Forelimb muscle (tissue), 1 donor: ENCODE measurements at regions not wholly inside any gene's neighbourhood (a gene's known extent, or its start where the extent isn't known, plus 50 kb on each side); places are given as distances from the start of the nearest gene placed in this dataset.
A peak's percentile ranks its signal among the peaks of the same experiment; 100 is the strongest.

Source experiments
- DNase-seq: peaks from one replicate; pipeline ENCODE4 v3.0.0-alpha.2; 2013; ENCODE audit warnings: low read depth

DNA sequence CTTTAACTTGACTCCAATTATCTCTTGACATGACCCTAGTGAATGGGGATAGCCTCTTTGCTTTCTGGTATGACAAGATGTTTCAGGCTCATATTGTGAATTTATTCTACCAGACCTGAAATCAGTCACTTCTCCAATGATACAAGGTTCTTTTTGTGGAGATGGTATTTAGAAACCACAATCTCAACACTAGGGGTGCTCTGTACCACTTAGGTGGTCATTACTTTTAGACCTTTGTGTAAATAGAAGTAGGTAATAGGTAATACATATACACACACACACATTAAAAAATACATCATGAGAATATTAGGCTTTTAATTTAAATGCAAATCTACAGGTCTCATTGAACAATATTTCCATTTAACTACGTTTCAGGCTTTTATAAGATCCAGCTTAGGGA is 199.0 kb upstream of the RHOBTB1 start:
- DNase-seq = no peak

DNA sequence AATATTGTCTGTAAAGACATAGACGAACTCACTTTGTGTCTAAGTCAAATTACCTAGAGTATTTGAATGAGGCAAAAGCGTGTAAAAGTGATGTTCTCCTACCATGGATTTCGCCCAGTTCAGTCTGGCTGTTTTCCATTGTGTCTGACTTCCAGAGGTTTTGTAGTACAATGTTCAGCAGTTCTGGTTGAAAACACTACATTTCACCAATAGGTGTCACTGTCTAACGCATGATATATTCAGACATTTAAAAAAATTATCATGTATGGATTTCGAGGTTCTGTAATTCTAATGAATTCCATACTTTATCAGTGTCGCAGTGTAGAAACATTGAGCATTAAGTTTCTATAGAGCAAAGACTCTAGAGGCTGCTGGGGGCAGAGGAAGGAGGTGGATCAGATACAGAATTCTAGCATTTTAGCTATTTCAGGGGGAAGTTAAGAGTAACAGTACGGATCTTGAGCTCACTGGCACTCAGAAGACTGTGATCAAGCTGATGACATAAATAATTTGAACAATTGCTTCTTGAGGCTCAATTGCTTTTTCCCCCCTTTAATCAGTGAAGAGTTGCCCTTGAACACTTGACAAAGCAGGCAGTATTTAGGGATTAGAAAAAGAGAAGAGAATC is 196.9 kb upstream of the RHOBTB1 start:
- DNase-seq = peak; percentile 84

DNA sequence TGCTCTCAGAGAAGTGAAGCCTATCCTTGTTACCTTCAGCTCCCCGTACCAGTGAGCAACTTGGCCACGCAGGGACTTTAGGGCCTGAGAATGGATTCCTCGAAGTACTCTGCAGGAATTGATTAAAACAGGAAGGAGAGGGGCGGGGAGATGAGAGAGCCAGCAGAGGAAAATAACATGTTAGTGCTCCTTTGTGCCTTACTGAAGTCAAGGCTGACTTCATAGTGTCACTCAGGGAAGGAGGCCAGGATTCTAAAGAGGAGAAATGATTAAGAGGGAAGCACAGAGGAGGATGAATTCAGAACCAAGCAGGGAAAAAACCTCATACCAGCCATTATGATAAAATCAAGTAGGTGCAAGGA is 195.6 kb upstream of the RHOBTB1 start:
- no peak for DNase-seq

DNA sequence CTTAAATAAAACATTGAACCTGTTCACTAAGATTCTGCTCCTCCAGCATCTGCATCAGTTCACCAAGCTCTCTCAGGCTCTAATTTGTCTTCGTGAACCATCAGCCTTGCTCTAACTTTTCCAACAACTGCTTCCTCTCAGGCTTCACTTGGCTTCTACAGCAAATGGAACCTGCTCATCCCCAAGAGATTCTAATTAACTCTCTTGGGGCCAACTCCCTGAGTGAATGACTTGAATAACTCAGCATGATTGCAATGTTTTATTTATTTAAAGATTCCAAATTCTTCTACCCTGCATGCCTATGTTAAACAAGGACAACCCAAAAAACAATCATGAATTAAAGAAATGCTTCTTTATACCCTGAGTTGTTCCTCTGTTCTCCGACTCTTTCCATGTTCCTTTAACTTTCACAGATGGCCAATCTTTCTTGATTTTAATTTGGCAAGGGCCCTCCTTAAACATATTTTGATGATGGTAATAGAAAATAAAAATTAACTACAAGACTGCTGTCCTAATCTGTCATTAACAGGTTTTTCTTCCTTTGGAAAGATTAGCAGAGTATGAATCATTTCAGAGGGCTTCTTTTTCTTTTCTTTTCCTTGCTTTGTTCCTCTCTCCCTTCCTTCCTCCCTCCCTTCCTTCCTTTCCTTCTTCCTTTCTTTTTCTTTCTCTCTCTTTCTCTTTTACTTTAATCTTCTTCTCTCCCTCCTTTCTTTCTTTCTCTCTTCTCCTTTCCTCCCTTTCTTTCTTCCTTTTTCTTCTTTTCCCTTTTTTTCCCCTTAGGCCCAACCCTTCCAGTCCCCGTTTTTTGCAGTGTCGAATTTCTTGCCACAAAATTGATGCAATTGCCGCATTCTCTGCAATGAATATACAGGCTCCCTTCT is 195.0 kb upstream of the RHOBTB1 start:
- DNase-seq = no peak

DNA sequence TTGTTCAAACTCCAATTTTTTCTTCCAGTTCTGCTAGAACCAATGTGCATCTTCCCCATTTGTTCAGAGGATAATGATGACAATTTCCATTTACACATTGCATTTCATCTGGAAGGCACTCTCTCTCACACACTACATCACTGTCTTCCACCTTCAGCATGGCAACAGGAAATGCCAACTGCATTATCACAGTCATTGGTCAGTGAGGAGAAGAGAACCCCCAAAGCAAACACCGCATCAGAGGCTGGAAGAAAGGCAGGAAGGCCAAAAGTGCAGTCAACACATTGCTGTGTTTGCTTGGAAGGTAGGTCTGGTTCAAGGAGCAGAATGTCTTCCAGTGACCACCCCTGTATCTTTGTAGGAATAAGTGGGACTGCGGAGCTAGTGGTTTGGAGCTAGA is 192.2 kb upstream of the RHOBTB1 start:
- DNase-seq = no peak

DNA sequence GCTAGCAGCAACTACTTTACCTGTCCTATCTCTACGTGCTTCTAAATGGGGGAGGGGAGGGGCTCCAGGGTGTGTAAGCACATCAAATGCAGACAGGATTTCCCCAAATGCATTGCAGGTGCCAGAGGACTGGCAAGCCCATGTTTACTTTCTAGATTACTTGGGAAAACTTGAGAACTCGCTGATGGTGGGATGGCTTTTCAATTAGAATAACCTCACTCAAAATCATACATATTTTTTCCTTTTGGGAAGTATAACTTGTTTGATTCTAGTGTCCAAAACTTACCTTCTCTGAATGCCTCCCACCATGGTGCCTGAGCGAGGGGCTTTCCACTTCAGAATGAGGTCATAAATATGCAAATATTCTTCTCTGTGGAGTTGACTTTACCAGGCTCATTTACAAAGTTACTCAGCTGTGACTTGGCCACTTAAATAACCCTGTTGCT is 191.3 kb upstream of the RHOBTB1 start:
- no peak for DNase-seq

DNA sequence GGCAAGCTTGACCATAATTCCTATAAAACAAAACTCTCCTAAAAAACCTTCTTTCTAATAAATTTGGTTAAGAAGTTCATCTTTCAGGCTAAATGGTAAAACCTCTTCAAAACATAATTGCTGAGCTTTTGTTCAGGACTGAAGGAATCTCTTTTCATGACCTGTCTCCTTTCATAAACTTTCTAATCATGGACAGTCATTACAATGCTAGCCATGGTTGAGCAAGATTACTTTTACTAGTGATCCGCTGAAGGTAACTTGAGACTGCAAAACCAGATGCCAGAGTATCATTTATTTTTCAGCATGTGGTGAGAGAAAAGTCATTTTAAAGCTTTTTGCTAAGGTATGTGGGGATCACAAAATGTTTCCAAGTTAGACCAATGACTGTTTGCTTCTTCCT is 186.4 kb upstream of the RHOBTB1 start:
- DNase-seq = no peak

DNA sequence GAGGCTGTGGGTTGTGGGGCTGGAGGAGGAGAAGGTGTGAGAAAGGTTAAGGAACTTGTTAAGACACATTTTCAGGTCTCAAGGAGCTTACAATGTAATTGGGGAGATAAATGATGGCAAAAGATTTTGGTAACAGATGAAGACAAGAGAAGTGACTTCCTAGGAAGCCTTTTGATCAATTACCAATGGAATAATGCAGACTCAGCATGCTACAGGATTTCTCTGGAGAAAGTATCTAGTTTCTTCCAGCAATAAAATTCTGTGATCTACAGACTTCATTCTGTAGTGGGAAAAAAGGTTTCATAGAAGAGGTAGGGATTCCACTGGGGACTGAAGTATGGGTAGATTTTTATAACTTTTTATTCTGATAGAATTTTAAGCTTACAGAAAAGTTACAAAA is 184.2 kb upstream of the RHOBTB1 start:
- no peak for DNase-seq

DNA sequence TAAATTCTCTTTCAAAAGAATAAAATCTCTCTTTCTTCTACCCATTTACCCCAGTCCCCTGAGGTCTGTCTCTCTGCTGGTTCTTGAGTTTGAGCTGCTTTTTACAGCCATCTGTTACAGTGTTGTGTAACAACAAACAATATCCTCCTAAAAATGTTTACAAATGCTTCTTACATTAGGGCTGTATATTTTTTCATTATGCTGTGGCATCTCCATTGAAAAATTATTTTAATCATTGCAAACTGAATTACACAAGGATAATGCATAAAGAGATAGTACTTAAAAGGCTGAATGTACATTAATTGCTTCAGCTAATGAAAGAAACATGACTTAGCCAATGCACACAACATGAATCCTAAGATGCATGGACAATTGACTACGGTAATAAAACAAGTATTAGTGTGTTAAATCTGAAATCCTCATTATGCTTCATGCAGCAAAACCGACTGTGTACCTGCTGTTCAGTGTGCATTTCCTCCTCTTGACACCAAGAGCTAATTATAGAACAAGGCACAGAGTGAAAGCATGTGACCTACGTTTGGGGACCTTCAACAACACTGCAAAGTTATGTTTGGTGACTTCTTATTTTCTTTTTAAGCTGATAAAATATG is 181.7 kb upstream of the RHOBTB1 start:
- no peak for DNase-seq

DNA sequence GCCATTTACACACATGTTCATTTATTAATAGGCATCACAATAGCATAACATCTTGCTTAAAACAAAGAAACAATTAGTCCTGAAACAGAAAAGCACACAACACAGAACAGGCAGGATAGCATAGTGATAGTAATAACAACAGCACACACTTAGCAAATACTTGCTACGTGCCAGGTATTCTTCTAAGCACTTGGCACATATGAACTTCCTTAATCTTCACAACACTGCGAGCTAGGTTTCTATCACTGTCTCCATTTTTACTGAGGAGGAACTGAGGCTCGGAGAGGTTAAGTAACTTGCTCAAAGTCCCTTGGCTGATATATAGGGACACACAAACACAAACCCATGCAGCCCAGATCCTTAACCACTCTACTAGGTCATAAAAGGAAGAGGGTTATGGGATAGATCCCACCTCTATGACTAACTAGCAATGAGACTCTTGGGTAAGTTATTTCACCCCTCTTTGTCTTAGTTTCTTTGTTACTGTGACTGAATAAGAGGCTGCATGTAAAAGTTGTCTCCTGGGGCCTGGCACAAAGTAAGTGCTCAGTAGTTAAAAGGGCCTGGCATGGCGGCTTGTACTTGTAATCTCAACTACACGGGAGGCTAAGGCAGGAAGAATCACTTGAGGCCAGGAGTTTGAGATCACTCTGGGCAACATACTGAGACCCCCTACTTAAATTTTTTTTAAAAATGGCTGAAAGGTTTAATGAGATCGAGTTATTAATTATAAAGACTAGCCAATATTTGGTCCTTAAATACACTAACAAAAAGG is 181.0 kb upstream of the RHOBTB1 start:
- no peak for DNase-seq

DNA sequence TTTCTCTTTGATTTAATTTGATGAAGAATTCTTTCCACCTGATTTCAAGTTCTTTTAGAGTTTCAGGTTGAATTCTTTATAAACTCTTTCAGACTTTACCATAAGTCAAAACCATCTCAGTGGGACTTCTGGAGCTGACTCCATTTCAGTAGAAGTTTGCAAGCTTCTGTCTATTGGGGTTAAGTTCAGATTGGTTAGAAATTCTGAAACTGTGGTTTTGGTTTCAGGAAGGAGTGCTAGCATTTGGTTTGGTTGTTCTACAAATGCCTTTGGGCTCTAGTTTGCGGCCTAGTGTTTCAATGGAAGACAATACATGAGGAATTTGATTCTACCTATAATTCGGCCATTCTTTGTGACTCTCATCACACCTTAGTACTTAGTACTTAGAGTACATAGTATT is 176.8 kb upstream of the RHOBTB1 start:
- no peak for DNase-seq

DNA sequence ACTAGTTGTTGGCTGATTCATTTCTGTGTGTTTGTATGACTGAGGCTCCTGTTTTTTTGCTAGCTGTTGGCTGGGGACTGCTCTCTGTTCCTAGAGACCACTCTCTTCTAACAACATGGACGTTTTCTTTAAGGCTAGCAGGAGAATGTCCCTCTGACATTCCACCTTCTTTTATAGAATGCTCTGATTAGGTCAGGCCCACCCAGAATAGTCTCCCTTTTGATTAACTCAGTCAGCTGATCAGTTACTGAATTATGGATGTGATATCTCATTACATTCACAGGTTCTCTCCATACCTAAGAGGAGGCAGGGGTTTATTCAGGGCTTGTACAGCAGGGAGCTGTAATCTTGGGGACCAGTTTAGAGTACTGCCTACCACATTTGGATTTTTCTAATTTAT is 175.6 kb upstream of the RHOBTB1 start:
- DNase-seq = no peak

DNA sequence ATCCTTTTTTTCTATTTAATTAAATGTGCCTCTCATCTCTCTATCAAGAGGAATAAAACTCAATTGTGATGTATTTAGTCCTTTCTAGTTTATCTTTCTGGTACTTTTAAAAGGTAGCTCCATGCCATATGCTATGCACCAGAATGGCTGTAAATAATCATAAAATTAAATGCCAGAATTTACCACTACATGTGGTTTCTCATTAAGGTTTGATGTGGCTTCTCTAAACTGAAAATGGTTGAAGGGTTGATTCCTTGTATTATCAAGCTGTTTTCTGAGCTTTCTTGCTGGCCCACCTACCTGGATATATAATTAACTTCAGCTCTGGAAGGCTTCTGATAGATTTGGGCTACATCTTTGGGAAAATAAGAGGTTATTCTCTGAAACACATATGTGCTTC is 171.9 kb upstream of the RHOBTB1 start:
- DNase-seq = no peak

DNA sequence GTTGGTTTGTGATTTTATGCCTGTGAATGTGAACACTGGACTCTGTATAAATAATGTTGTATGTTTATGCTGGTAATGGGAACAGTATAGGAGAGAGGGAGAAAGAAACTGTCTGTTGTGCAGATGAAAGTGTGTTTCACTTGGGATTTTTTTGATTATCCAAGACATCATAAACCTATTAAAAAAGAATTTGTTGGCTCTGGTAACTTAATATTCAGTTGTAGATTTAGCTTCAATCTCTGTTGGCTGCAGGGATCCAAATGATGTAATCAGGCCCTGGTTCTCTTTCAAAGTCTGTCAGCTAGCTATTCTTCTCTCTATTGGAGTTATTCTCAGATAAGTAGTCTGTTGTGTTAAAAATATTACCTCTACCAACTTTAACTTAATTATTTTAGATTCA is 168.8 kb upstream of the RHOBTB1 start:
- DNase-seq = peak; percentile 31

DNA sequence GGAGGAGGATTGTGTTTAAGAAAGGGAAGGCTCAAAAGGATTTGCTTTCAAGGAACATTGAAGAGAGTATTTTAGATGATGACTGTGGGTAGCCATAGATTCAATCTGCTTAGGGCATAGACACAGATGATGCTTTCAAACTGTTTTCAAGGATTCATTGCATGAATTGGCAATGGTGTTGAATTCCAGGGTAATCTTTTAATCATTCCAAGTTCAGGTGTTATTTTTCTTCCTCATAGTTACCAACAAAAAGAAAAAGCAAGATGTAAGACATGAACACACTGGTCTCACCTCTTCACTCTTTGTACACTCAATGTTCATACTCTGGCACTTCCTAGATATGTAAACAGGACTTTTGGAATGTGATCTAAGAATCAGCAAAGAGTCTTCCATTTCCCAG is 167.0 kb upstream of the RHOBTB1 start:
- DNase-seq = no peak

DNA sequence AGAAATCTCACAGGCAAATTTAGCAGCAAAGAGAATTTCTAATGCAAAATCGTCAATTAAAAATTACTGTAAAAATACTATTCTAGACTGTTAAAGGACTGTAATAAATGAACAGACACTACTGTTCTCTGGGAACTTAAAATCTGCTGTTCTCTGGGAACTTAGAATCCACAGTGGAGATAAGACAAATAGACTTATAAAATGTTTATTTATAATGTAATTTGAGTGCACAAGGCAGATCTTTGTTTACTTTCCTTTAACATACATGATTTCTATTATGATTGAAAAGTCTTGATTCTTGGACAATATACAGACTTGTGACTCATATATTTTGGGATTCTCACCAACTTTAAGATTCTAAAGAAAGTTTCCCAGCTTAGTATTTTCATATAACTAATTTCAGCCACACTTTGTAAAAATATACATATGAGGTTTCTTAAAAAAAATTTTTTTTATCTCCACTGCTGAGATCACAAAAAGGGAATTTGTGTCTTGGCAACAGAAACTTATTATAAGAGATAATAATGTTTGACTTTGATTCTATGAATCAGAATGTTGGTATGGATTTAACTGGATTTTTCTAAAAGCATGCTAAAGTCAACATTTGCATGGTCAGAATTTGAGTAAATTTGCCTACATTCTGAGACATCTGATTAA is 166.3 kb upstream of the RHOBTB1 start:
- no peak for DNase-seq

DNA sequence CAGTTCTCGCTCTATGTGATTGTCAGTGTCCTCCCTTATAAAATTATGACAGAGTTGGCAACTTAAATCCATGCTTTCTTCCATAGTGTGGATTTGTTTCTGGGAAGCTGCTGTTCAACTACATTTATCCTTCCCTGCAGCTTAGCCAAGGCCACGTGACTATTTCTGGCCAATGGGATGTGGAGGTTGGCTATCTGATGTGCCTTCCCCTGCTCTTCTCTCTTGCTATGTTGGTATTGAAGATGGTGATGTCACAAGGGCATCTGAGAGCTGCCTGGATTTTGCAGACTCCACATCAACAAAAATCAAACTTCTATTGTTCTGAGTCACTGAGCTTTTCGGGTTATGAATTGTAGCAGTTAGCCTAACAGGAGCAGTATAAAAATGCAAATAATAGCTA is 164.9 kb upstream of the RHOBTB1 start:
- no peak for DNase-seq

DNA sequence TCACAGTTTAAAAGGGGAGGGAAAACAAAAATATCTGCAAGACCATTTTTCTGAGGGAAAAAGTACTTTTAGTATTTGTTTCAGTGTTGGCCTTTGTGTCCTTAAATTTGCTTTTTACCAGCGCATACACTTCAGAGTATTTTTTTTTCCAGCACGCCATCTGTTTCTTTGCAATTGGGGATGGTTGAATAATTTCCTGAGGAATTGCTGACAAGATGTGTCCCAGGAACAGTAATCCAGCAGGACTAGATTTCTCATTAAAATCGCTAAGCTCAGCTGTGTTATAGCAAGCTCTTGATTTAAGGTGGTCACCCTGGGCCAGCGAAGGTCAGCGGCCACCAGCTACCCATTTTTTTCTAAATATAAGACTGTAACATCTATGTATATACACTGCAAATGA is 156.9 kb upstream of the RHOBTB1 start:
- peak; percentile 25 for DNase-seq

DNA sequence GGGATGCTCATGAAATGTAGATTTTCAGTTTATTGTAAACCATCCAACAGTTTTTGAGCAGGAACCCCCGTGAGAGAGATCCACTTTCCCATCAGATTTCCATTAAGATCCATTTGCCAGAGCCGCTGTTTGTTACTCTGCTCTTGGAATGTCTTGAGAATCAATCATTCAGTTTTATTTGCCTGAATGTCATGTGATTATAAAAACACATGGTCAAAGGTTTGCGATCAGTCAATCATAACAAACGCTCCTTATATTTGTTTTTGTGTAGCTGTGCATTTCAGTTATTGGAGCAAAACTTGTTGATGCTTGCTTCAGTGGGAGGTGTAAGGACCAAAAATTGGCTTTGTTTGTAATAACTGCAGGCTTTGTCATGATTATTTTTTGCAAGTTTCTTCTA is 155.8 kb upstream of the RHOBTB1 start:
- DNase-seq = peak; percentile 29

DNA sequence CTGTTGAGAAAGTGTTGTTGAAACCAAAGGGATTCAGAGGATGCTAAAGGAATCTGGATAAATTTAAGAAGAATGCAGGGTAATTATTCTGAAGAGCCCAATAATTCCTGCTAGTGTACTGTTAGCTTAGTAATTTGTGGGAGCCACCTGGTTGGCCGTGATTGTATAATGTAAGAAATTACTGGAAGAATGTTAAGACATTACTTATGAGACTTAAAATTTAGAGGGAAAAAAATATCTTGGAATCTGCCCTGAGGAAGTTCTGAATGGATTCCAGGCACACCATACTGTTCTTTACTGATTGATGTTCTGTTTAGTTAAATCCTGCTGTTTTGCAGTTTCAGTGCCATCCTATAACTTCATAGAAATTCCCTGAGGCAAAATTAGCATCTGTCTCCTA is 155.0 kb upstream of the RHOBTB1 start:
- peak; percentile 22 for DNase-seq

DNA sequence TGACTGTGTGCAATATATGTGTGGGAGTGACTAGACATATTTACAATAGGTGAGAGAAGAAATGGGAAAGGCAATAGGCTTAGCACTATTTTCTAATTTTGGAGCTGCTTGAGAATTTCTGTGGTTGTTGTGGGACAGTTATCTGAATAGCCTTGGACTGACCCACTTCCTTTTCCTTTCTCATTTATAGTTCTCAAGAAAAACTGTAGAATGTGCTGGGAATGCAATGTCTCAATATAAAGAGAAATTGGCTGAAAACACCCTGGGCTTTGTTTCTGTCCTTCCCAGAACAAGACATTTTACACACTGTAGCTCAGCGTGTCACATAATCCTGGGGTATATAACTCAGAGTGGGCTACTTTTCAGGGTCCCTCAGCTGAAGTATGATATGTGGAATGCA is 153.0 kb upstream of the RHOBTB1 start:
- no peak for DNase-seq

DNA sequence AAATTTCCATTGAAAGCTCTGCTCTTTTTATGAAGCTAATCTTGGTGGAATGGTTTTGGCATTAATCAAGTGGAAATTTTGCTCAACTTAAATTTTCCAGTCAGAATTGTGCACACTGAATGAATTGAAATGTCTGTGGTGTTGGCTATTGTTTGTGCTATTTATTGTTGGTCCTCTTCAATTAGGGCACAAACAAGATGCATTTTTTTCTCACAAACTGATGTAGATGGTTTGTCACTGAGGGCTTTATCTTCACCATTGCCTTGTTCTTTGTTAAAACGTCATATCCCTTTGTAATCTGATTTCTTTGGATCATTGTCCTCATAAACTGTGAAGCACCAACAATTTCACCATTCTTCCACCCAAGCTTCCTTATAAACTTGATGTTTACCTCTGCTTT is 152.1 kb upstream of the RHOBTB1 start:
- DNase-seq = no peak
